ENCODE measurements at regions not wholly inside any gene's neighbourhood (a gene's known extent, or its start where the extent isn't known, plus 50 kb on each side); places are given as distances from the start of the nearest gene placed in this dataset.

GRCh38 chr9:99720455-99721050 lies 101.1 kb upstream of the NR4A3 start:
- ChIA-PET CTCF (ENCODE audit: unreplicated experiment) (no interaction called here), POLR2A (no interaction called here)
- no peak for DNase-seq (ENCODE audit: low spot score)
- no peak overlapping the region for H3K4me3 ChIP-seq (ENCODE audit: low read depth, low read length, poor library complexity, severe bottlenecking)
- H3K36me3 ChIP-seq (ENCODE audit: insufficient read depth, low read length), result no peaks in the 10 kb centered on the region
- no peaks in the 10 kb centered on the region for H3K4me1 ChIP-seq (ENCODE audit: insufficient read depth, low read length, poor library complexity, severe bottlenecking)
- no peaks in the 10 kb centered on the region for H3K79me2 ChIP-seq (ENCODE audit: insufficient read depth, low read depth, low read length)
- H3K27ac ChIP-seq (ENCODE audit: low read depth, low read length, poor library complexity, severe bottlenecking), result no peak overlapping the region
- intact Hi-C loops (cut with micrococcal nuclease; ENCODE audit: unreplicated experiment), result no loop called here
- H2AFZ ChIP-seq (ENCODE audit: low read length), result no peak overlapping the region
- H4K20me1 ChIP-seq (ENCODE audit: insufficient read depth, low read length), result no peaks in the 10 kb centered on the region
- no peaks in the 10 kb centered on the region for H3K9me3 ChIP-seq (ENCODE audit: low read length)
- no TSS peak for BruUV-seq (replicated peaks)
- TF ChIP-seq EZH2phosphoT487 (IDR thresholded peaks at IDR 0.05; ENCODE audit: borderline replicate concordance, low read depth, low read length), result no peak
- TF ChIP-seq CTCF (conservative IDR thresholded peaks at IDR 0.05; ENCODE audit: low read length), result no peak
- H3K4me2 ChIP-seq (ENCODE audit: low read length), result no peak overlapping the region
- no peaks in the 10 kb centered on the region for H3K9me2 ChIP-seq (ENCODE audit: insufficient read depth, low read length)

- DNase-seq (ENCODE audit: low spot score), result no peak
- intact Hi-C loops (cut with micrococcal nuclease; ENCODE audit: unreplicated experiment), result no loop called here
- H3K4me2 ChIP-seq (ENCODE audit: low read length), result no peak overlapping the region
- no peaks in the 10 kb centered on the region for H3K36me3 ChIP-seq (ENCODE audit: insufficient read depth, low read length)
- no peaks in the 10 kb centered on the region for H3K9me3 ChIP-seq (ENCODE audit: low read length)
- TF ChIP-seq CTCF (conservative IDR thresholded peaks at IDR 0.05; ENCODE audit: low read length) (no peak), EZH2phosphoT487 (IDR thresholded peaks at IDR 0.05; ENCODE audit: borderline replicate concordance, low read depth, low read length) (no peak)
- ChIA-PET POLR2A (interaction anchor here (0.6 kb wide), 1 partner anchor 1835 kb away, joined by 3 read pairs; no protein-coding TSS in a partner anchor), CTCF (ENCODE audit: unreplicated experiment) (no interaction called here)
- BruUV-seq (replicated peaks), result no TSS peak
- no peaks in the 10 kb centered on the region for H3K79me2 ChIP-seq (ENCODE audit: insufficient read depth, low read depth, low read length)
- no peak overlapping the region for H3K27ac ChIP-seq (ENCODE audit: low read depth, low read length, poor library complexity, severe bottlenecking)
- no peak overlapping the region for H3K4me3 ChIP-seq (ENCODE audit: low read depth, low read length, poor library complexity, severe bottlenecking)
- H2AFZ ChIP-seq (ENCODE audit: low read length), result no peak overlapping the region
- H3K4me1 ChIP-seq (ENCODE audit: insufficient read depth, low read length, poor library complexity, severe bottlenecking), result no peaks in the 10 kb centered on the region
- no peaks in the 10 kb centered on the region for H3K9me2 ChIP-seq (ENCODE audit: insufficient read depth, low read length)
- no peaks in the 10 kb centered on the region for H4K20me1 ChIP-seq (ENCODE audit: insufficient read depth, low read length)
Measured at GRCh38 chr9:99721898-99722297, 99.8 kb upstream of the NR4A3 start.

GRCh38 chr9:99722877-99723276 lies 98.8 kb upstream of the NR4A3 start:
- no peak for TF ChIP-seq CTCF (conservative IDR thresholded peaks at IDR 0.05; ENCODE audit: low read length)
- TF ChIP-seq EZH2phosphoT487 (IDR thresholded peaks at IDR 0.05; ENCODE audit: borderline replicate concordance, low read depth, low read length), result no peak
- Histone ChIP-seq H3K4me1 (ENCODE audit: insufficient read depth, low read length, poor library complexity, severe bottlenecking) (no peaks in the 10 kb centered on the region), H3K9me3 (ENCODE audit: low read length) (no peaks in the 10 kb centered on the region), H3K9me2 (ENCODE audit: insufficient read depth, low read length) (no peaks in the 10 kb centered on the region), H3K79me2 (ENCODE audit: insufficient read depth, low read depth, low read length) (no peaks in the 10 kb centered on the region), H3K4me3 (ENCODE audit: low read depth, low read length, poor library complexity, severe bottlenecking) (no peak overlapping the region), H3K27ac (ENCODE audit: low read depth, low read length, poor library complexity, severe bottlenecking) (no peak overlapping the region), H3K4me2 (ENCODE audit: low read length) (no peak overlapping the region), H3K36me3 (ENCODE audit: insufficient read depth, low read length) (no peaks in the 10 kb centered on the region), H2AFZ (ENCODE audit: low read length) (no peak overlapping the region), H4K20me1 (ENCODE audit: insufficient read depth, low read length) (no peaks in the 10 kb centered on the region)
- DNase-seq (ENCODE audit: low spot score), result no peak
- POLR2A ChIA-PET, result no interaction called here
- intact Hi-C loops (cut with micrococcal nuclease; ENCODE audit: unreplicated experiment), result no loop called here
- BruUV-seq (replicated peaks), result no TSS peak
- CTCF ChIA-PET (ENCODE audit: unreplicated experiment), result no interaction called here
